ENCODE measurements at regions not wholly inside any gene's neighbourhood (a gene's known extent, or its start where the extent isn't known, plus 50 kb on each side); places are given as distances from the start of the nearest gene placed in this dataset.
"Not testable (repeated sequence)": the region's sequence is repeated elsewhere in the genome, so short reads cannot be mapped to it uniquely, and the experiment has no call there.

DNA sequence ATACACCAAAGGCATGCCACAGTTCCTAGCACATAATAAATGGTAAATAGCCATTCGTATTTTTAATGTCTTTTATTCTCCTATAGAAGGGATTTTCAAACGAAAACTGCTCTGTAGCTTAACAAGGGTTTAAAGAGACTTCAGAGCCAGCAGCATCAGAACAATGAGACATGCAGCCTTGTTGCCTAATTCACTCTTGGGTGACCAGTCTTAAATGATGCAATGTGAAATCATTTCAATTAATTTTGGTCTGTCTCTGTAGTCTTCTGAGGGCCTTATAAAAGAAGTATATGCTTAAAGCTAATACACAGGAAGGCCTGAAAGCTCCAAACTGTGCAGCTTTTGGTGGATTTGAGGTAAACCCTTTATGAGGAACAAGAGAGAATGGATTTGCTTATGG is 888.8 kb upstream of the WWC1 start:
- intact Hi-C loops (cut with DNase I), result no loop called here
- DNase-seq (ENCODE audit: low spot score), result no peak

DNA sequence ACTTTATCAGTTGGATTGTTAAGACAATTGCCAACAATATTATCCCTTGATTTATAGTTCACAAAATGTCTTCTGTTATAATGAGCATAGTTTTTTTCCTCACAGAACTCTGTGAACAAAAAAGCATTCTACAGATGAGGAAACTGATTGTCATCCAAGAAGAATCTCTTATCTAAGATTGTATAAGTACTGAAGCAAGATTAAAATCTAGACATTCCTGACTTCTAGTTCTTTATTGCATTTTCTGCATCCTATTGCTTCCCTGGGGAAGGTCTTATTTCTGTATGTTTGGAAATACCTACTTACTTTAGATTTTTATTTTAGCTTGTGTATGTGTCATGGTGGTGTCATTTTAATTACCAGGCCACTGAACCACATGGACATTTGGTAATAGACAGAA is 884.9 kb upstream of the WWC1 start:
- intact Hi-C loops (cut with DNase I), result no loop called here
- no peak for DNase-seq (ENCODE audit: low spot score)

DNA sequence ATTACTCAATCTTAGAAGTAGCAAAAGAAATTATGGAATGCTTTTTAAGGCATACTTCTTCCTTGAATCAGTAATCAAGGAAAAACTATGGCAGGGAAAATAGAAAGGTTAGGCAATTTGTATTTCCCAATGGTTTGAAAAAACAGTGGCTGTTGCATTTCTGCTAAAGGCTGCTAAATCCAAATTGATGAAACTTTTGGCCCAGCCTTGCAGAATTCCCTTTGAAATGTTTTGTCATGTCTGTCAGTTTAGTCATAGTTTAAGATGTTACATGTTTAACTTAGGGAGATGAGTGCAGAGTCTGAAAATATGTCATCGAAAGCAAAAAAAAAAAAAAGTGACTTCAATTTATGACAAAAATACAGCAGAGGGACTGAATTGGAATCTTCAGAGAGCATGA is 878.9 kb upstream of the WWC1 start:
- DNase-seq (ENCODE audit: low spot score), result no peak
- intact Hi-C loops (cut with DNase I), result no loop called here

GRCh38 chr5:167413506-167413905 is 877.9 kb upstream of the WWC1 start:
- intact Hi-C loops (cut with DNase I), result no loop called here
- no peak for DNase-seq (ENCODE audit: low spot score)

DNA sequence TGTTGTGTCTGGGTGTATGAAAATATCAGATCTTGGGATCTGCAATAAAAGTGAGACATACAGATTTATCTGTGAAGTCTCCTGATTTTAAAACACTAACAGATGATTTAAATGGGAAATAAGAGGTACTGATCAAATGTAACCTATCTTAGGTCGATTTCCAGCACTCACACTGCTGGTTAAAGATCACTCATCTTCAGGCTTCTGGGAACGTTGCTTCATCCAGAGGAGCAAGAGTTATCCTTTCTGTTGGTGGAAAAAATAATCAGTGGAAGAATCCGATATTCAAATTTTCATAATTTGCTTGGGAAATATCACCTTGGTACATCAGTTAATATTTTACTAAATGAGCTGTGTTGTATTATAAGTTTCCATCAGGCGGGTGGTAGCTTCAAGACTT is 876.8 kb upstream of the WWC1 start:
- intact Hi-C loops (cut with DNase I), result no loop called here
- DNase-seq (ENCODE audit: low spot score), result no peak

GRCh38 chr5:167415779-167416746 is 875.4 kb upstream of the WWC1 start:
- intact Hi-C loops (cut with DNase I), result no loop called here
- no peak for DNase-seq (ENCODE audit: low spot score)

DNA sequence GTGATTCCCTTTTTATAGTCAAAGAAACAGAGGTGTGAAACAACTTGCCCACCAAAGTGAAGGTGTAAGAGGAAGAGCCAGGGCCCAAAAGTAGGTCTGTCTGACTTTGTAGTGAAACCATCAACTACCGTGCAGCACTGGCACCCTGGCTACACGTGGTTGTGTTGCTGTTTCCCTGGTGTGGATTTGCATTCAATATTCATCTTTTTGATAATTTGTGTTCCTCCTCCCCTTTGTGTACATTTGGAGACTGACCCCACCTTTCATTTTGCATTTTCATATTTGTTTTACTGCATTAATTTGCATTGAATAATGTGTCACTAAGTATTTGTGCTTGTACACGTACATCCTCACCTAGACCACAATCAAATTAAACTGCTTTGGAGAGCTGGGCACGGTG is 873.8 kb upstream of the WWC1 start:
- DNase-seq (ENCODE audit: low spot score), result no peak
- intact Hi-C loops (cut with DNase I), result no loop called here

DNA sequence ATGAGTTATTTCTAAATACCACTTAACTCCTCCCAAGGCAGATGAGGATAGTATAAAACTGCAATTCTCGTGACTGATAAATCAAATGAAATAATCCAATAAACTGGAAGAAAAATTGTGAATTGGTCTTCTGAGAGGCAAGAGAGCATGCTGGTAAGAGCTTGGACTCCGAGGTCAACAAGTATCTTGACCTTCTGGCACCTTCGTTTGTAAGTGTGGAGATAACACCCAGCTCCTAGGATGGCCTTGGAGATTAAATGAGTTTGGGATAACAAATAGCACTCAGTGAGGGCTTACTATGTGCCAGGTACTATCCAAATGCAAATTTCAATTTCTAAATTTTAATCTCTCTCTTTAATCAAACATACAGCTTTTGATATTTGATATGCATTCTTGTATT is 866.3 kb upstream of the WWC1 start:
- intact Hi-C loops (cut with DNase I), result no loop called here
- DNase-seq (ENCODE audit: low spot score), result no peak

DNA sequence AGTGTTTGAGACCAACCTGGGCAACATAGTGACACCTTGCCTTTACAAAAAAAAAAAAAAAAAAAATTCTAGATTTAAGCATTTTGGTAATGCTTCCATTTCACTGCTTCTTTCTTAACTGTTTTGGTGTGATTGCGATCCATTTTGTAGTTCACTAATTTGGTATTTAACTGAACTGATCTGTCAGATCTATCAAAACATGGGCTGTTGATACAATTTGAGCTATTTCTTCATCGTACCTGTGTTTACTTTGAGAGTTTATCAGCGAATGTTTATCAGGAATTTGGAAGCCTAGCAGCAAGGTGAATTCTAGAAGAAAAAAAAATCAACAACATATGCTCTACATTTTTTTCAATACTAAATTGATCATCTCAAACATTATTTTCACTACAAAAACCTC is 864.9 kb upstream of the WWC1 start:
- intact Hi-C loops (cut with DNase I), result no loop called here

GRCh38 chr5:167427641-167428040 is 863.8 kb upstream of the WWC1 start:
- intact Hi-C loops (cut with DNase I); DNase-seq (ENCODE audit: low spot score): not testable (repeated sequence)

More for the DNA sequence above, 864.9 kb upstream of the WWC1 start:
- no peak for DNase-seq (ENCODE audit: low spot score)

GRCh38 chr5:167440846-167441245 is 850.6 kb upstream of the WWC1 start:
- intact Hi-C loops (cut with DNase I), result no loop called here
- no peak for DNase-seq (ENCODE audit: low spot score)

DNA sequence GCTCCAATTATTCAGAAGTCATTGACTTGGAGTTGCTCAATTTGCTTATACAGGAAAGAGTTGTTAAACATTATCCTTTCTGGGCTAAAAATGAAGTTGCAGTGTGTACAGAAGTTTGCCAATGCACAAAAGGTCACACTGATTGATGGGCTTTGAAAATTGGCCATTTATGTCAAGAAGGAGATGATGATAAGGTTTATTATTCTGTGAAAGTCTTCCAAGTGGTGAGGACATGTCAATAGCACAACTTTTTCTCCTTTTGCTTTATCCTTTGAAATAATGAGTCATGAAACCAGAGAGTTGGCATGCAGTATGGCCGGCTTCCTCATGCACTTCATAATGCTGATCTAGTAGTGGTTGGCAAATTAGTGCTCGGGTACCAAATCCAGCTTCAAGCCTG is 848.5 kb upstream of the WWC1 start:
- no peak for DNase-seq (ENCODE audit: low spot score)
- intact Hi-C loops (cut with DNase I), result no loop called here

DNA sequence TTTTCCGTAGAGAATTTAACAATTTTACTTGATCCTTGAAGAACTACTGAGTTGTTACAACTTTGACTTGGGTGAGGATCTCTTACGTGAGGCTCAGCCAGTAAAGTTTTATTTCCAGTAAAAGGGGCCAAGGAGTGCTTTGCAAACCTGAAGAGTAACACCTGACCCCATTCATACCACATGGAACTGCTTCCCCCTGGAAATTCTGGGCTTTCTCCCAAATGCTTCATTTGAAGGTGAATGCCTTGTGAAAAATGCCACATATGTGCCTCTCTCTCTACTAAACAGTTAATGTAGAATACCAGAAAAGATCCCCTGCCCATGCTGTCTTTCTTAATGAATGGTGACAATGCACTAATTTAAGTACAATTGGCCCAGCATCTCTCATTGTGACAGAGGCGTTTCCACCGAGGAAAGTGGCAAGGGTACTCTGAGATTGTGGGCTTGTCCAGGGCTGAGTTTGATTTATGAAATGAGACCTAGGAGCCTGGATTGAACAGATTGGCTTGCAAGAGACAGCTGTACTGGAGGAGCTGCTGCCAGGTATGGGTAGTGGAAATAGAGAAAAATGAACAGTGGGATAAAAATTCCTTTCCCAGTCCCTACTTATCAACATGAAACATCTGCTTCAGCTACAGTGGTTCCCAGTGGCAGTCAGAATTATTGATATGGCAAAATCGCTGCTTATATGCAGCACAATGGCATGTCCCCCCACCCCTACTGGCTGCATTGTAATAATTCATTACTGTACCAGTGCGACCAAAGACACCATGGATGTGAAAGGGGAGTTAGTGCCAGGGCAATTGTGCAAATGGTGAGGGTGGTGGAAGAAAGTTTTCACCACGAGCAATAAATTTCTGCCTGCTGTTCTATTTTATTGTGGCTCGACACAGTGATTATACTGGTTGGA is 843.7 kb upstream of the WWC1 start:
- intact Hi-C loops (cut with DNase I), result no loop called here

GRCh38 chr5:167448376-167448775 is 843.1 kb upstream of the WWC1 start:
- intact Hi-C loops (cut with DNase I), result no loop called here
- DNase-seq (ENCODE audit: low spot score), result no peak

More for the DNA sequence above, 843.7 kb upstream of the WWC1 start:
- DNase-seq (ENCODE audit: low spot score), result no peak

GRCh38 chr5:167451076-167451475 is 840.4 kb upstream of the WWC1 start:
- no peak for DNase-seq (ENCODE audit: low spot score)
- intact Hi-C loops (cut with DNase I), result no loop called here

- no peak for DNase-seq (ENCODE audit: low spot score)
- intact Hi-C loops (cut with DNase I), result no loop called here
Measured at GRCh38 chr5:167452136-167452535, 839.3 kb upstream of the WWC1 start.

DNA sequence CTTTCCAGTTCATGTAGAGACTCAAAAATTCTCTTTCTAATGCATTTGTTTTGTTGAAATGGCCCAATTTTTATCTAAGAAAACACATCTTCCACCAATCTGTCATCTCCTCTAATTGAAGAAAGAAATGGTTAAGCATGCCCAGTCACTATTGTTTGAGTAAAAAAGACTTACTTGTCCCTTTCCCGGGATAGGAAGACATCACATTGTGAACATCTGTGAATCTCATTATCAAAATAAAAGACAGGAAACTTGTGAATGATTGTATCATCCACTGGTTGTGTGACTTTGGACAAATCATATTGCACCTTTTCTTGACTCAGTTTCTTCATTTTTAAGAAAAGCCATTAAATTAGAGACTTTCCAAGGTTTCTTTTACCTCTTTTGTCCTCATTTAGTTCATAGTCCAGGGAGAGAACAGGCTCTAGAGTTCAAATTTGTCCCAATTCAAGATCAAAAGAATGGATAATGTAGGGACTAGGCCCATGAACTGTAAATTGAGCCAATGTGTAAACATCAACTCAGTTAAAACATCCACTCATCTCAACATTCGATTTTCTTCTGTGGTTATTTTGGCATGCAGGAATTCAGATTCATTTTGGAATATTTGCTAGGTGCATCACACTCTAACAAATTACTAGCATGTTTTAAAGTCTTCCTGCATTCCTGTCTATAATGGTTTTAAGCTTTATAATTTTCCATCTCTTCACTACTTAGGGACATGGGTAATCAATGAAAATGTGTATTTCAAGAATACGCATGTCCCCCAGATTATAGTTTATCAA is 838.0 kb upstream of the WWC1 start:
- intact Hi-C loops (cut with DNase I), result no loop called here
- no peak for DNase-seq (ENCODE audit: low spot score)

- DNase-seq (ENCODE audit: low spot score), result no peak
- intact Hi-C loops (cut with DNase I), result no loop called here
Measured at GRCh38 chr5:167458412-167458811, 833.0 kb upstream of the WWC1 start.

GRCh38 chr5:167460449-167461020 is 830.9 kb upstream of the WWC1 start:
- DNase-seq (ENCODE audit: low spot score), result no peak
- intact Hi-C loops (cut with DNase I), result no loop called here

Data from cardiac septum (tissue), 1 donor.